Stimulated activated CD8-positive, alpha-beta memory T cell treated with anti-CD3 and anti-CD28 coated beads, Interleukin-4, amount 100 ng/mL, for 1 hour (primary cell): ENCODE measurements at regions not wholly inside any gene's neighbourhood (a gene's known extent, or its start where the extent isn't known, plus 50 kb on each side); places are given as distances from the start of the nearest gene placed in this dataset.
"Not testable (repeated sequence)": the region's sequence is repeated elsewhere in the genome, so short reads cannot be mapped to it uniquely, and the experiment has no call there.

ENCODE experiments used
- DNase-seq, 2 donors: peaks; one replicate each; pipeline ENCODE4 v3.0.0-alpha.2; 2020; ENCODE audit warnings: low read depth in 2 of 2, low spot score in 1 of 2

DNA sequence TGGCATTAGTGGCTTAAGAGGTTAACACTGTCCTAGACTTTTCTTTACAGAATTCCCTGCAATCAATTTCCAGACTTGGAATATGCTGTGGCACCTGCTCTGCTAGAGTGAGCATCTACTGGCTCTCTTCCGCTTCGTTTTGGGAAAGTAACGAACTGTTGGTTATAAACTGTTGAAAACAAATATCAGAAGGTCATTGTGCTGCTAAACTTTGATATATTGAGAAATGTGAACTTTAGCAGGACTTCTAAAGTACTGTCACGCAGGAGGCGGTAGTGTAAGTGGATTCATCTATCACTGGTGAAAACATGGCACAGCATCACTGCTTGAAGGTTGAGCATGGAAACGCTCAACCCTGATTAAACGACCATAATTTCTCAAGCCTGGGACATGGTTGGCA, 348.9 kb downstream of the FLRT2 start:
- DNase-seq = no peak

DNA sequence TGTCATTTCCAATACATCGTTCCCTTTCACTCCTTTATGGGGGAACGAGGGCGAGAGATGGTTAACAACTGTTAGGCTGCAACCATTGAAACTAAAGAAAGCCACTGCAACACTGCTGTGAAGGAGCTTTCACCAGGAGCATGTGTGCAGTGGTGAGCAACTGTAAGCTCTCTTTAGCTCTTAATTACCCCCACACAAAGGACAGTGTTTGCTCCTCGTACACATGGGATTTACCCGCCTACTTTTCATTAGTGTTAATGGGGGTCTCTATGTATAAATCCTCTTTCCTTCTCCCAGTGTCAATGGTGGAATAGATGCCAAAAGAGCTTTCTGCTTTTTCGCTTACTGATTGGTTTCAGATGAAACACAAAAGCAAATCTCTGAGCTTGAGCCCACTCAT, 343.1 kb downstream of the FLRT2 start:
- DNase-seq = no peak

DNA sequence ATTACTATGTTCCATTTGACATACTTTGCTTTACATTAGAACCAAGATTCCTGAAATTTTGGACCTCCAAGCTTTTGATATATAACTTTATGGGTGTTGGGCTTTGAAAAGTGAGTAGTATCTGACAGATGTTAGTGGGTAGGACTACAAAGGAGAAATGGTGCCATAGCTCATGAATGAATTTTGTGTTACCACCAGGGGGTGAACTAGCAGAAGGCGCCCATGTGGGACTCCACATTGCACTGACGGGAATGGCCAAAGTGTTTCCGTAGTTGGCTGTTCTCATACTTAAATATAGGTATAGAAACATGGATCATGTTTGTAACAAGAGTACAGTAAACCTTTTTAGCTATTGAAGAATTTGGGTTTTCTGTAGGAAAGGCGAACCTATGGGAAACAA, 337.5 kb downstream of the FLRT2 start:
- DNase-seq = no peak

DNA sequence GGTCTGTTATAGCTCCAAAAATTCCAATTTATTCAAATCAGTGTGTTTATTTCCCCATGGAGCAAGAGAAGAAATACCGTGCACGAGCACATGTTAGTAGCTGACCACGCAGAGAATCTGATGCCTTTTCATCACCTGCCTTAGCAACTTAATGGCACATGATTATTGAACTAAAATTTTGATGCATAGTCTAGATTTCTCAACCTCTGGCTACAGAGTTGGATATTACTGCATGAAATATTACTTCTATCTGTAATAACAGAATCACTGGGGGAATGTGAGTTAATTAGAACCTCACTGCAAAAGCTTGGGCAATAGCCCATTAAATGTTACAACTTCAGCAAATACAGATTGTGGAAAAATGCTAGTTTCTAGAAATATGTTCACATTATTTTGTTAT, 335.8 kb downstream of the FLRT2 start:
- no peak for DNase-seq

DNA sequence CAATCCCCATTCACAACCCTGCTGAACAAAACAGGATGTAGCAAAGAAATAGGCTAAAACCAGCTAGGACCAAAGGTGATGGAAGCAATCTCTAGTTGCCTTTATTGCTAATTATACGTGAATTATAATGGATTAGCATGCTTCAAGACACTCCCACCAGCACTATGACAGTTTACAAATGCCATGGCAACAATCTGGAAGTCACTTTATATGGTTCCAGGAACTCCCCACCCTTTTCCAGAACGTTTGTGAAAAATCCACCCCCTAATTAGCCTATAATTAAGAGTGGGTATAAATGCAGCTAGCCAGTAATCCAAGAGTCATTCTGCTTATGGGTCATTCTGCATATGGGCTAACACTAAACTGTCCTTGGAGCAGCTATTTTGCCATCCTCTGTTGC, 328.7 kb downstream of the FLRT2 start:
- DNase-seq = no peak

DNA sequence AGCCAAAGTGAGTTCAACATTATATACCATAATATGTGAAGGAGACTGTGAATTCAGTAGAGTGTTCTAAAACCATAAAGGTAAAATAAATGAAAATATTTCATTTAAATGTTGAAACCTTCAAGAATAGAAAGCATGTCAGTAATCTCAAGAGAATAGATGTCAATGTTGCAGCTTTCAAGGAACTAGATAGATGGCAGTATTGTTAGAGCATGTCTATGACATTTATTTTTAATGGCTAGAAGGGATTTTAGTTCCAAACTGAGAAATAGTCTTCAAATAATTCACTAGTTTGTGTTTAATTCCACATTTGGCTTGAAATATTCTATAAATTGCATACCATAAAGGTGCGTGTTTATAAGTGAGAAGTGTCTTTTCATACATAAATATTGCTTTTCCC, 326.5 kb downstream of the FLRT2 start:
- no peak for DNase-seq

DNA sequence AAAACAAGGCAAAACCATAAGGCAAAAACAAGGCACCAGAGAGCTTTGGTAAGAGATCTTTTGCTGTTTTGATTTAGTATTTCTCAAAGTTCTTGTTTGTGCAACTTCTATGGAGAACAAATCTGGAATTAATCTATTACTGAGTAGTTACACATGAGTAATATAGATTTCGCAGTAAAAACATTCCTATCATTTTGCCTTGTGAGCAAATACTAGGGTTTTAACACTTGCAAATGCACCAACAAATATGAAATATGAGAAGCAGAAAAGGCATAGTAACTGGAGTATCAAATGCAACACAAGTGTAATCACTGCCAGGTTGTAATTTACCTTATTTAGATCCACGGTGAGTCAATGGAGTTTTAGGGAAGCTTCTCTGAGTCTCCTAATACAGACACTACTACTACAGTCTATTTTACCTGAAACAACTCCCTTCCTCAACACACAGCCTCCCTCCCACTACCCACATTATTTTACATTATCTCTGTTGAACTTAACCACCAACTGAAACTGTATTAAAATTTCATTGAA, 324.1 kb downstream of the FLRT2 start:
- no peak for DNase-seq

DNA sequence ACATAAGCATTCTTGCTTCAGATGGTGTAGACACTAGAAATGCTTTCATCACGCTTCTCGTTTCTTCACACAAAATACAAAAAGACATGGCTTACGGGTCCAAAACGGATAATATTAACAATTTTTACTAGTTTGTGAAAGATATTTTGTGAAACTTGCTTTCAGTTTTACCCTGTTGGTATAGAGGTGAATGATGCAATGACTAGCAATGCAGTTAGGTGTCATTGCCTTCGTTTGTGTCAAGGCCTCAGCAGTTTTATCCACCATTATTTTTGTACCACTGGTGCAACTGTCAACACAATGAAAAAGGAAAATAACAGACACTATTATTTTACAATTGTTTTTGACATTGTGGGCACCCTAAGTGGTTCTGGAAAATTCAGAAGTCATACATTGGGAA, 323.0 kb downstream of the FLRT2 start:
- DNase-seq = no peak

DNA sequence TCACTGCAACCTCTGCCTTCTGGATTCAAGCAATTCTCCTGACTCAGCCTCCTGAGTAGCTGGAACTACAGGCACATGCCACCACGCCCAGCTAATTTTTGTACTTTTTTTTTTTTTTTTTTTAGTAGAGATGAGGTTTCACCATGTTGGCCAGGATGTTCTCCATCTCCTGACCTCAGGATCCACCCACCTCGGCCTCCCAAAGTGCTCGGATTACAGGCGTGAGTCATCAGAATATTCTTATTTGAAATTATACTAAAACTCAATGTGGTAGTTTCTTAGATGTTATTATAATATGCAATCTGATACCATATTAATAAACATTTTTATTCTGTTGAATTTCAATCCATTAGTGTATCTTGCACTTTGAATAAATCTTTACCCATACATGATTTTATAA, 322.2 kb downstream of the FLRT2 start:
- not testable (repeated sequence) for DNase-seq

DNA sequence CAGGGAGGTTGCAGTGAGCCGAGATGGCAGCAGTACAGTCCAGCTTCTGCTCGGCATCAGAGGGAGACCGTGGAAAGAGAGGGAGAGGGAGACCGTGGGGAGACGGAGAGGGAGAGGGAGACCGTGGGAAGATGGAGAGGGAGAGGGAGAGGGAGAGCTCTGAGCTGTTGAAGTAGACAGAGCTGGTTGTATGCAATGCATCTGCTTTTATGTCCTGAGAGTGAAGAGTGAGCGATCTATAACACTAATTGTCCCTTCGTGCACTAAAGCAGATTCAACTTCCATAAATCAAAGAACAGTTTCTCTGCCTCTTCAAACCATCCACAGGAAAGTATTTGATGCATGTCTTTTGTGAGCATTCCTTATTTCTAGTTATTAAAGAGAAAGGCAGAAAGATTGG, 300.6 kb downstream of the FLRT2 start:
- DNase-seq = not testable (repeated sequence)

DNA sequence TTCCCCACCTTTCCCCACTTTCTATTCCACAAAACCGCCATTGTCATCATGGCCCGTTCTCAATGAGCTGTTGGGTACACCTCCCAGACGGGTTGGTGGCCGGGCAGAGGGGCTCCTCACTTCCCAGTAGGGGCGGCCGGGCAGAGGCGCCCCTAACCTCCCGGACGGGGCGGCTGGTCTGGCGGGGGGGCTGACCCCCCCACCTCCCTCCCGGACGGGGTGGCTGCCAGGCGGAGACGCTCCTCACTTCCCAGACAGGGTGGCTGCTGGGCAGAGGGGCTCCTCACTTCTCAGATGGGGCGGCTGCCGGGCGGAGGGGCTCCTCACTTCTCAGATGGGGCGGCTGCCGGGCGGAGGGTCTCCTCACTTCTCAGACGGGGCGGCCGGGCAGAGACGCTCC, 299.7 kb downstream of the FLRT2 start:
- not testable (repeated sequence) for DNase-seq

DNA sequence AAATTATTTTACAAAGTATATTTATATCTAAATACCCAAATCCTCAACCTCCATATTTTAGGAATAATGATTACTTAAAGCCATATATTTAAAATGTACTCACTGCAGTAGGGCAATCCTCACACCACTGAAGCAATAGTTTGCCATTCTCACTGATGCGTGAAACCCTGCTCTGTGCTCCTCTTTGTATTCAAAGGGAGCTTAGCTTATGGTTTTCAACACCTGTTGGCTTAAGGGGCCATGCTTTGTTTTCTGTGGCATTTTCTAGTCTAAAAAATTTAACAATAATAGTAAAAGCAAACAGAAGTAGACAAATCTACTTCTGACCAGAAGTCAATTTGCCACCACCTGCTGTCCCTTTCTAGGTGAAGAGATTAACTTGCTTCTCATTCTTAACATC, 294.6 kb downstream of the FLRT2 start:
- no peak for DNase-seq

DNA sequence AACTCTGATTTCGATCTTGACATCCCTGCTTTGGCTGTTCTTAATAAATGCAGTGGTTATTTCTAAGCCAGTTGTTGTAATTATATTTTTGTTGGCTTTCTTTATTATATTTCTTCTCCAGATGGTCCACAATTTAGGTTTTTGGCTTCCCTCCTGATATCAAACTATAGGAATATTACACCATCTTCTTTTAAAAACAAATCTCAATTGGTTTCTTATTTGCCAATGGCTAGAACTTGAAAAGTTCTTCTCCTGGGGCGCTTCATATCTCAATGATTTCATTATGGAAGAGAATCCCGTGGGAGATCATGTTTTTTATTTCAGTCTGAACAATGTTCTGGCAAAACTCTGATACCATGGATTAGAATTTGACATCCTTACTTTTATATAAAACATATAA, 292.3 kb downstream of the FLRT2 start:
- DNase-seq = no peak

DNA sequence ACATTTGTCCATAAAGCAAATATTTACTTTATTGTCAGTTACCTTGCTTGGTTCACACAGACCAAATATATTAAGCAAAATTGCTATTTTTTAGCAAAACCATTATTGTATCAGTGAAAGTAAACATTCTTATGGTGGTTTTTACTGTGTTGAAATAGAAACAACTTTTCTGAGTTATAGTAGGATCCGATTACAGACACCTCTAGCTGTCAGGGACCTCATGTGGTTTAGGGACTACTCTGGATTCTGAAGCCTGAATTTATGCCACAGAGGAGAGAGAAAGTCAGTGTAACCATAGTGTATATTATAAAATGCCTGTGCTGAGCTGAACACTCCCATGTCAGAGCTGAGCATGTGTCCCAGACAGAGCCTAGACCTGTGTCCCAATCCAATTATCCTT, 287.5 kb downstream of the FLRT2 start:
- no peak for DNase-seq

DNA sequence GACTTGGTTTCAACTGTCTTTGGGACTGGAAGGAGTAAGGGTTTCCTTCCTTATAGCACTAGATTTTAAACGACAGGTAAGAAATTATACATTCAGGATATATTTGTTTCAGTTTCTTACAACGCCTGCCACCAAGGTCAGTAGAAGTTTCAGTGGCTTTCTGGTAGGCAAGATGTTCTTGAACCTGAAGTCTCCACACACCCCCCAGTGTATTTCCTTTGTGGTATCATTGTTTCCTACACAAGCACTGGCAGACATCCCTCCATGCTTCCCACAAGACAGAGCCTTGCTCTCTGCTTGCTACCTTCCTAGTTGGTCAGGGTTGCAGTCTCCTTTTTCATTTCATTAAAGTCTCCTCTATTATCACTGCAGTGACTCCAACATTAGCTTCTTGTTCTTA, 283.1 kb downstream of the FLRT2 start:
- no peak for DNase-seq

DNA sequence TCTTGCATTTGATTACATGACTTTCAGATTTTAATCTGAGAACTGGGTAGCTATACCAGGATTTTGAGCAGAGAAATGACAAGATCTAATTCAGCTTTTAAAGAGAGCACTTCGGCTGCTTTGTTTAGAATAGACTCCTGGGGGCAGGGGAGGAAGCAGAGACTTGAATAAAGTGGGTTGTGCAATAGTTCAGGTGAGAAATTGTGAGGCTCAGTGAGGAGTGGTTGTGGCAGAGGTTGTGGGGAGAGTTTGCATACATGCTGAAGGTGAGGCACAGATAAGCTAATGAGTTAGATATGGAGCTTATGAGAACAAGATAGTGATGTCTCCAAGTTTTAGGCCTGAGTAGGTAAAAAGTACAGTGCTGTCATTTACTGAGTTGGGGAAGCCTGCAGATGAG, 281.4 kb downstream of the FLRT2 start:
- DNase-seq = no peak

DNA sequence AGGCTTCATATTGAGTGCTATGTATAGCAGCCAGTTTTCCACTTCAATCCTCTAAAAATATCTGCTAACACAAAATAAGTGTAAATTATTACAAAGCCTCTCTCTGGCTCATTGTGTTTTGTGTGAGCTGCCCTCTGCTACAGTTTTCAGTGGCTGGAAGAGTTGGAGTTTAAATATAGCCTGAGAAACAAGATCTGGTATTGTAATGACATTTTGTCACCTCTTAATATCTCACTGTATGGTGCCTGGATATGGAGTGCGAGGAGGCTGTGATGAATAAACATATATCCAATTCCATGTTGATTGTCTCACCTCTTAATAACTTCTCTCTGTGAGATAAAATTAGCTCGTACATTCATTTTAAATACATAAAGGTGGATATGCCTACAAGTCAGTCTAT, 269.7 kb downstream of the FLRT2 start:
- DNase-seq = no peak

DNA sequence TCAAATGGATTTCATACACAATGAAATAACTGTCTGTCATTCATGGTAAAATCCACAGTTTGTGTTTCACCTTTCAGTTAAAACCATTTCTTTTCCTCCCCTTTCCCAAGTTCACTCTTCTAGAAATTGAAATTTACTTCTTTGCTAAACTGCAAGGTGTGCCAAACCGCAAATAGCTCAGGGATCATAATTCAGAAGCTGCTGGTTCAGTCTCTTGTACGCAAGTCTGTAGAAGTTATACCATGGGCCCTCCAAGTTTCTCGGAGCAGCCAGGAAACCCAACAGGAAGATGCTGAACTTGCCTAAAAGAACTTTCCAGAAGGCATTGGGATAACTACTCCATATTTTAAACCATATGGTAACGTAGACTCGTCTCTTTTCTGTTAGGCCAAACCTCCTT, 268.9 kb downstream of the FLRT2 start:
- no peak for DNase-seq

DNA sequence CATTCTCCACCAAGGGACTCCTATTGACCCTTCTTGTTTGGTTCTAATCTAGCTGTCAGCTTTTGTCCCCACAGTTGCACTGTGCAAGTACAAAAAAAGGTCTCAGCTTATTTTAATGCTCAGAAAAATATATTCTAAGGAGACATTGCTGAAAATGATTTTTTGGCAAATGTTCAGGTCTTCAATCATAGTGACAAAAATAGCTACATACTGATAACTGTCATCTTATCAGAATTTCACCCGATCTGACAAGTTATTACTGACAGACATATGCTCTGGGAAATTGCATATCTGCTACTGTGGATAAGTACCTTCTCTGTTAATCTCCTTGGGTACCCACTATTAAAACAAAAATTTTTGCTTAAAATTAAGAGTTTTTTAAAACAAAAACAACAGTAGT, 263.6 kb downstream of the FLRT2 start:
- no peak for DNase-seq

DNA sequence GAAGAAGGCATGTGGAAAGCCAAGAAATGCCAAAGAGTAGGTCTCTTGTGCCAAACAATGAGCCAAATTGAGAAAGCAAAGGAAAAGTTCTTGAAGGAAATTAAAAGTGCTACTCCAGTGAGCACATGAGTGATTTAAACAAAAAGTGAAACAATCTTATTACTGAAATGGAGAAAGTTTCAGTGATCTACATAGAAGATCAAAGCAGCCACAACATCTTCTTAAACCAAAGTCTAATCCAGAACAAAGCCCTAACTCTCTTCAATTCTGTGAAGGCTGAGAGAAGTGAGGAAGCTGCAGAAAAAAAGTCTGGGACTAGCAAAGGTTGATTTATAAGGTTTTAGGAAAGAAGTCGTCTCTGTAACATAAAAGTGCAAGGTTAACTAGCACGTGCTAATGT, 259.6 kb downstream of the FLRT2 start:
- no peak for DNase-seq

DNA sequence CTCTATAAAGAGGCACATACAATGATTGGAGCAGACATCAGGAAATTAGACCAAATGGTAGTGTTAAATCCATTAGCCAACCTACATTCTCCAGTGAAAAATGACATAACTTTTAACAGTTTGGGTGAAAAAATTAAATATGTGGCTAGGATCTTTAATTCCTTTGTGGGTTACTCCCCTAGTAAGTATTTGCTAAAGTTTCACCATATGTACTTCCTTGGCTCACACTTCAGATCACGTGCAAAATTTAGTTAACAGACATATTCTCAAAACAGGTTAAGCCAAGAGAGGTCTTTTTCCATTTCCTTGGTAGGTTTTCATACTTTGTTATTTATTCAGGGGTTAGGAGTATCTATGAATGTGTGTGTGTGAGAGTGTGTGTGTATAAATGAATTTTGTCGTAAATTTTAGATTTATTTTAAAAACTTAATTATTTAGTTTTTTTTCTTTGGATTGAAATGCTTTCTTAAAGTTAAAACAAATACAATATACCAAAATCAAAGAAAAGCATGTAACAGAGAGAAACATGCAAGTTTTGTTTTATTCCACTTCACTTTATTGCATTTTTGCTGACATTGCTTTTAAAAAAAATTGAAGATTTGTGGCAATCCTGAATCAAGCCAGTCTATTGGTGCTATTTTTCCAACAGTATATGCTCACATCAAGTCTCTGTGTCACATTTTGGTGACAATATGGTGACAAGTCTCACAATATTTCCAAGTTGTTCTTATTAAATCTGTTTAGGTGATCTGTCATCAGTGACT, 258.7 kb downstream of the FLRT2 start:
- DNase-seq = no peak

DNA sequence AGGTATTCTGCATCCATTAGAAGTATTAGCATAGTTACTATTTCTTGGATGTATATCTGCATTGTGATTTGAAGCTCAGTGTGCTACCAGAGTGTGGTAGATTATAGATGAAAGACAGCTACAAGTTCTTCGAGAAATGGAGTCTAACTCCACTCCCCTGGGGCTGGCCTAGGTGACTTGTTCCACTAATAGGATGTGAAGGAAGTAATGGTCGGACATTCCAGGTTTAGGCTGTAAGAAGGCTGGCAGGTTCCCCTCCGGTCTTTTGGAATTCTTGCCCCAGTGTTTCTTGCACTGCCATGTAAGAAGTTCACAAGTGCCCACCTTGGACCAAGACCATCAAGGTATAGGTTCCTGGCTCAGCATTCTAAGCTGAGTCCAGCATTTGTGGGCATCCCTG, 236.4 kb downstream of the FLRT2 start:
- DNase-seq = no peak

DNA sequence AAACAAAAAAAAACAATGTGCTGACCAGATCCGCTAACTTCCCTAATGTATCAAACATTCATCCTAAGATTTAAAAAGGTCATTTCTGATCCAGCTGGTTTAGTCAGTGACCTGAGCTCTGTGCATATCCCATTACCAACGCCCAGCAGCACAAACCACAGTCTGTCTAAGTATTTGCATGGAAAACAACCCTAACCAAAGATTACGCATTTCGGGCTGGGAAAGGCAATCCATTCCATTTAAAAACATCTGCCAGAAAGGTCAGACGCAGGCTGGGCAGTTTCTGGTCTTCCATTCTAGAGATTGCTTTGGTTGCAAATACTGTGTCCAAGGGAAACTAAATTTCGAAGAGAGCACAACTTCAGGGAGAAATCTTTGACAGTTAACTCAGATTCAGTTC, 234.9 kb downstream of the FLRT2 start:
- DNase-seq = no peak
